Fibroblast of lung (primary cell): ENCODE measurements at regions not wholly inside any gene's neighbourhood (a gene's known extent, or its start where the extent isn't known, plus 50 kb on each side); places are given as distances from the start of the nearest gene placed in this dataset.

Experiments
- DNase-seq, 2 donors: peaks; one replicate each; pipeline versions ENCODE4 v3.0.0 to v3.0.0-alpha.2; 2010; ENCODE audit warnings: low read depth in 2 of 2
- H2AFZ ChIP-seq: 2 replicates; pipeline ENCODE4 v1.5.1; 2012; ENCODE audit warnings: low read length, control low read depth, inconsistent platforms
- H3K27ac ChIP-seq: 2 replicates; pipeline ENCODE4 v1.5.1; 2011; ENCODE audit warnings: low read length, control low read depth; ENCODE audit not compliant: insufficient read depth
- H3K27me3 ChIP-seq: 2 replicates; pipeline ENCODE4 v1.5.1; 2011; ENCODE audit warnings: mild to moderate bottlenecking, low read length; ENCODE audit not compliant: control insufficient read depth, insufficient read depth
- H3K36me3 ChIP-seq: 2 replicates; pipeline ENCODE4 v1.5.1; 2011; ENCODE audit warnings: low read length; ENCODE audit not compliant: control insufficient read depth, insufficient read depth
- H3K4me1 ChIP-seq: 2 replicates; pipeline ENCODE4 v1.5.1; 2011; ENCODE audit warnings: low read length; ENCODE audit not compliant: control insufficient read depth, insufficient read depth; ENCODE audit errors: extremely low read depth
- H3K4me2 ChIP-seq: 2 replicates; pipeline ENCODE4 v1.5.1; 2011; ENCODE audit warnings: low read length, control low read depth; ENCODE audit not compliant: insufficient read depth; ENCODE audit errors: extremely low read depth
- H3K4me3 ChIP-seq, 4 experiments: fragments of 200-600 bp in 1 of 4; sonication (generic) in 1 of 4; replicated peaks in 1 of 4; 2 replicates each; pipeline ENCODE4 v1.5.1; 2011 to 2016; ENCODE audit warnings: low read length in 4 of 4, low read depth in 3 of 4, mild to moderate bottlenecking in 3 of 4, control low read depth in 2 of 4, inconsistent platforms in 1 of 4, mixed read lengths in 1 of 4; ENCODE audit not compliant: insufficient read depth in 1 of 4; ENCODE audit errors: control extremely low read depth in 1 of 4
- H3K79me2 ChIP-seq: 2 replicates; pipeline ENCODE4 v1.5.1; 2012; ENCODE audit warnings: mild to moderate bottlenecking, low read length, inconsistent platforms; ENCODE audit not compliant: control insufficient read depth, insufficient read depth
- H3K9ac ChIP-seq: 2 replicates; pipeline ENCODE4 v1.5.1; 2011; ENCODE audit warnings: mild to moderate bottlenecking, low read length, control low read depth; ENCODE audit not compliant: insufficient read depth
- H3K9me3 ChIP-seq: 2 replicates; pipeline ENCODE4 v1.5.1; 2012; ENCODE audit warnings: low read depth, low read length; ENCODE audit not compliant: control insufficient read depth, insufficient read depth
- H4K20me1 ChIP-seq: 2 replicates; pipeline ENCODE4 v1.5.1; 2011; ENCODE audit warnings: low read length; ENCODE audit not compliant: control insufficient read depth, insufficient read depth; ENCODE audit errors: extremely low read depth
- CTCF ChIP-seq, 2 donors: IDR thresholded peaks in 1 of 2; conservative IDR thresholded peaks in 1 of 2; 1 replicate in 1 of 2; 2 replicates in 1 of 2; pipeline ENCODE4 v1.5.1; 2011 to 2012; ENCODE audit warnings: low read length in 2 of 2, control low read depth in 1 of 2, inconsistent platforms in 1 of 2, low read depth in 1 of 2, mild to moderate bottlenecking in 1 of 2
- EZH2 ChIP-seq: IDR thresholded peaks from 2 replicates; pipeline ENCODE4 v1.5.1; 2012; ENCODE audit warnings: low read length, control low read depth, mild to moderate bottlenecking; ENCODE audit errors: missing control alignments

DNA sequence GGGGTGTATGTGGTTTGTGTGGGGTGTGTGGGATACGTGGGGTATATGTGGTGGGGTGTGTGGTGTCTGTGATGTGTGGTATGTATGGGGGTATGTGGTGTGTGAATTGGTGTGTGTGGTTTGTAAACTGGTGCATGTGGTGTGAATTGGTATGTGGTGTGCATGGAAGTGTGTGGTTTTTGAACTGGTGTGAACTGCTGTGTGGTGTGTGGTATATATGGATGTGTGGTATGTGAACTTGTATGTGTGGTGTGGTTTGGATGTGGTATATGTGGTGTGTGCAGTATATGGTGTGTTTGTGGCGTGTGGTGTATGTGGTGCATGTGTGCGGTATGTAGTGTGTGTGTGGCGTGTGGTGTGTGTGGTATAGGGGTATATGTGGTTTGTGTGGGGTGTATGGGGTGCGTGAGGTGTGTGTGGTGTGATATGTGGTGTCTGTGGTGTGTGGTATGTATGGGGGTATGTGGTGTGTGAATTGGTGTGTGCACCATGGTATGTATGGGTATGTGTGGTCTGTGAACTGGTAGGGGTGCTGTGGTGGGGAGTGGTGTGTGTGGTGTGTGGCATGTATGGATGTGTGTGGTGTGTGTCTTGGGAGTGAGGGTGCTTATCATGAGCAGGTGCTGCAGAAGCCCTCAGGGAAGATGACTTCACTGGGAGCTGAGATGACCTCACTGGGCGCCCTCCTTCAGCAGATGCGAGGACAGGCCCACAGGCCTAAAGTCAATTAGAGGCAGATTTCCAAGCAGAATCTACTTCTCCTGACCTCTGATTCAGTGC, 209.6 kb upstream of the TNP1 start:
- H4K20me1 ChIP-seq, result no peaks in the 10 kb centered on the region
- H3K27me3 ChIP-seq, result no peaks in the 10 kb centered on the region
- TF ChIP-seq EZH2 (no peak), CTCF (conservative IDR thresholded peaks at IDR 0.05 in 1 of 2, IDR thresholded peaks at IDR 0.05 in 1 of 2; ENCODE audit: low read depth in 1 of 2, low read length in 2 of 2) (no peak)
- H3K27ac ChIP-seq, result no peak overlapping the region
- H3K4me1 ChIP-seq, result peaks cover 7% of the 10 kb centered on the region
- no peak overlapping the region for H3K9ac ChIP-seq
- no peaks in the 10 kb centered on the region for H3K9me3 ChIP-seq
- no peak overlapping the region for H3K4me3 ChIP-seq
- H2AFZ ChIP-seq, result no peak overlapping the region
- H3K79me2 ChIP-seq, result no peaks in the 10 kb centered on the region
- no peak overlapping the region for H3K4me2 ChIP-seq
- DNase-seq, result no peak
- H3K36me3 ChIP-seq, result no peaks in the 10 kb centered on the region

- H3K9ac ChIP-seq, result no peak overlapping the region
- H3K36me3 ChIP-seq, result no peaks in the 10 kb centered on the region
- no peak overlapping the region for H3K27ac ChIP-seq
- DNase-seq, result no peak
- no peak overlapping the region for H2AFZ ChIP-seq
- H3K4me2 ChIP-seq, result no peak overlapping the region
- no peaks in the 10 kb centered on the region for H4K20me1 ChIP-seq
- no peaks in the 10 kb centered on the region for H3K27me3 ChIP-seq
- peaks cover 7% of the 10 kb centered on the region for H3K4me1 ChIP-seq
- H3K4me3 ChIP-seq, result no peak overlapping the region
- TF ChIP-seq CTCF (conservative IDR thresholded peaks at IDR 0.05 in 1 of 2, IDR thresholded peaks at IDR 0.05 in 1 of 2; ENCODE audit: low read depth in 1 of 2, low read length in 2 of 2) (no peak), EZH2 (no peak)
- H3K79me2 ChIP-seq, result no peaks in the 10 kb centered on the region
- no peaks in the 10 kb centered on the region for H3K9me3 ChIP-seq
These were observed 208.9 kb upstream of the TNP1 start for GRCh38 chr2:217068677-217069250.

DNA sequence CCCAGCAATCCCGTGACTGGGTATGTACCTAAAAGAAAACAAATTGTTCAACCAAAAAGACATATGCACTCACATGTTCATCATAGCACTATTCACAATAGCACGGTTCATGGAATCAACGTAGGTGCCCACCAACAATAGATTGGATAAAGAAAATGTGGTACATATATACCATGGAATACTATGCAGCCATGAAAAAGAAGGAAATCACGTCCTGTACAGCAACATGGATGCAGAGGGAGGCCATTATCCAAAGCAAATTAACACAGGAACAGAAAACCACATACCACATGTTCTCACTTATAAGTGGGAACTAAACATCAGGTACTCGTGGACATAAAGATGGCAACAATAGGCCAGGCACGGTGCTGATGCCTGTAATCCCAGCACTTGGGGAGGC, 207.9 kb upstream of the TNP1 start:
- Histone ChIP-seq H3K27ac (no peak overlapping the region), H3K9ac (no peak overlapping the region), H3K4me2 (no peak overlapping the region), H4K20me1 (no peaks in the 10 kb centered on the region), H3K79me2 (no peaks in the 10 kb centered on the region), H3K4me1 (peaks cover 7% of the 10 kb centered on the region), H3K27me3 (no peaks in the 10 kb centered on the region), H3K36me3 (no peaks in the 10 kb centered on the region), H2AFZ (no peak overlapping the region), H3K9me3 (no peaks in the 10 kb centered on the region), H3K4me3 (no peak overlapping the region)
- DNase-seq, result no peak
- TF ChIP-seq CTCF (conservative IDR thresholded peaks at IDR 0.05 in 1 of 2, IDR thresholded peaks at IDR 0.05 in 1 of 2; ENCODE audit: low read depth in 1 of 2, low read length in 2 of 2) (no peak), EZH2 (no peak)
